NCI-H460 (cell line): ENCODE measurements at regions not wholly inside any gene's neighbourhood (a gene's known extent, or its start where the extent isn't known, plus 50 kb on each side); places are given as distances from the start of the nearest gene placed in this dataset.

ENCODE experiments used
- DNase-seq: peaks from one replicate; pipeline ENCODE4 v3.0.0-alpha.2; 2016; ENCODE audit warnings: low read depth; ENCODE audit errors: extremely low read depth

GRCh38 chr20:7378864-7379605 lies 561.2 kb downstream of the HAO1 start:
- DNase-seq, result no peak

GRCh38 chr20:7379621-7380220 lies 560.5 kb downstream of the HAO1 start:
- no peak for DNase-seq

DNA sequence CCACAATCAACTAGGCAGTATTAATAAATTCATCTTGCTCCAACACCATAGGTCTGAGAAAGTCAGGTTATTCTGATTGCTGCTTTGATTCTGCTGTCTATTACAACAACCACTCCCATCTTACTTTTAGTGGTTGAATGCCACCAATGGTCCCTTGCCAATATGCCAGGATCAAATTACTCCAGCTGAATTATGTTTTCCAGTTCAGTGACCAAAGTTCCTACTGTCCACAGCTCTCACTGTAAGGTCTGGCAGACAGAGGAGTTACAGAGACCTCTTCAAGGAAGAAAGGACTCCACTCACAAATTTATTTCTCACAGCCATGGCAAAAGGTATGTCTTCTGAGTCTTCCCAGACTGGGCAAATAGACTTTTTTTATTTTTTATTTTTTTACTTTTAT lies 557.0 kb downstream of the HAO1 start:
- no peak for DNase-seq

- no peak for DNase-seq
Observed at GRCh38 chr20:7387638-7388193, 552.5 kb downstream of the HAO1 start.

DNA sequence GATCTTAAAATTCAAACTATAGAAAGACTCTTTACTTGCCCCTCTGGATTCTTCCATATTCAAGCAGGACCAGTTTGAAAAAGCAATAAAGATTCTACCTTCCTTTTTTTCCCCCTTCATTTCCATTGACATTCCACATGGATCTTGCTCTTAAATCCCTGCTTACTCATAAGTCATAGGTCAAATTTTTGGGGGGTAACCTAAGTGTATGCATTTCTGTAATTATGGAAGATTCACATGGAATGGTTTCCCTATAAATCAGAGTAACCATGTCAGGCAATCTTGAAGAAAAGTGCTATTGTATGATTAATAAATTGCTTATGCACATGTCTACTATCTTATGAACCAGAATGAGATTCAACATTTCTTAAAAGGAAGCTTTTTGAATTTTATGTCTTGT lies 551.0 kb downstream of the HAO1 start:
- no peak for DNase-seq

DNA sequence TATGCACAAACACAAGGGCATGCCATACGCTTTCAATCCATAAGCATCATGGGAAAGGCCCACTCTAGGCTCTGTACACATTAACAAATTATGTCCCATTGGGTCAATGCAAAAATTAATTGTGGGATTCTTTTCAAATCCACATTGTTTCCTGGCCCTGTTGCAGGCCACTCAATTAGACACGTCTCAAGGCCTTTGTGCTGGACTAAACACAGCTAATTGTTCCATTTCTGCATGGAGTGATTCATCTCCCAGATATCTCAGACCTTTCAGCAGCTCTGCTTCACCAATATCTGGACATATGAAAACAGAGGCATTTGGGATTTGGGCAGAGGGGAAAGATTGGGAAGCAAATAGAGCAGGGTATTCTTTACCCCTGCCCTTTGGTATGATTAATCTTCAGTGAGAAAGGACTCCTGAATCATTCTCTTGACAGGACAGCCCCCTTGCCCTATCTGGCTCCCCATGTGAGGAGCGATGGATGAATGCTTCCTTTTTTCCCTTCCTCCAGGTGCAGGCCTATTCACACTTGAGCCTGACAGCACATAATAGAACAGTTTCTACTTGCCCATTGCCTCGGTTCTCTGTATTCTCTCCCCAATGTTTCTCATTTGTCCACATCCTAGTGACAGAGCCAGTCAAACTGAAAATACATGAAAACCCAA lies 547.6 kb downstream of the HAO1 start:
- DNase-seq, result no peak

- DNase-seq, result no peak
Observed at GRCh38 chr20:7399114-7399513, 541.1 kb downstream of the HAO1 start.

- DNase-seq, result no peak
Observed at GRCh38 chr20:7399575-7399974, 540.7 kb downstream of the HAO1 start.

- DNase-seq, result no peak
Observed at GRCh38 chr20:7406671-7407070, 533.6 kb downstream of the HAO1 start.

- DNase-seq, result no peak
Observed at GRCh38 chr20:7410150-7410549, 530.1 kb downstream of the HAO1 start.

DNA sequence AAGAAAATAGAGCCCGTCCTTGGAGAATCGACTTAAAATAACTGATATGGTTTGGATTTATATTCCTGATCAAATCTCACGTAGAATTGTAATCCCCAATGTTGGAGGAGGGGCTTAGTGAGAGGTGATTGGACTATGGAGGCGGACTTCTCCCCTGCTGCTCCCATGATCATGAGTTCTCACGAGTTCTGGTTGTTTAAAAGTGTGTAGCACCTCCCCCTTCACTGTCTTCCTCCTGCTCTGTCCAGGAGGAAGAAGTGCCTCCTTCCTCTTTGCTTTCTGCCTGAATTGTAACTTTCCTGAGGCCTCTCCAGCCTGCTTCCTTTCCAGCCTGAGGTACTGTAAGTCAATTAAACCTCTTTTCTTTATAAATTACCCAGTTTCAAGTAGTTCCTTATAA lies 529.2 kb downstream of the HAO1 start:
- no peak for DNase-seq

DNA sequence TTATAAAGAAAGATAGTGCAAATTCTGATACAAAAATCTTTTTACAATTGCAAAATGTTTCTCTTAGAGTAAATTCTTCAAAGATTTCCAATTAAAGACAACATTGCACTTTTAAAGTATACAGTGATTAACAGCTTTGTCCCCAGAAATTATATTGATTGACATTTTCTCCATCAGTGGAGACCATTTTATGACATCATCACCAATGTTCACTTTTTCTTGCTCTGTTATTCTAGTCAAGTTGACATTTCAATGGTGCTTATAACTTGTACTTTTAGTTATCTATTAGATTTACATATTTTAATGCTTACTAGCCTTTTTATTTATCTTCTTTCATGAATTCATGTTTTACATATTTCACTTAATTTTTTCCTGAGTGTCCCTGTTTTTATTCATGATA lies 524.8 kb downstream of the HAO1 start:
- no peak for DNase-seq

- DNase-seq, result no peak
Observed at GRCh38 chr20:7416382-7416781, 523.9 kb downstream of the HAO1 start.

- DNase-seq, result no peak
Observed at GRCh38 chr20:7420345-7420744, 519.9 kb downstream of the HAO1 start.

DNA sequence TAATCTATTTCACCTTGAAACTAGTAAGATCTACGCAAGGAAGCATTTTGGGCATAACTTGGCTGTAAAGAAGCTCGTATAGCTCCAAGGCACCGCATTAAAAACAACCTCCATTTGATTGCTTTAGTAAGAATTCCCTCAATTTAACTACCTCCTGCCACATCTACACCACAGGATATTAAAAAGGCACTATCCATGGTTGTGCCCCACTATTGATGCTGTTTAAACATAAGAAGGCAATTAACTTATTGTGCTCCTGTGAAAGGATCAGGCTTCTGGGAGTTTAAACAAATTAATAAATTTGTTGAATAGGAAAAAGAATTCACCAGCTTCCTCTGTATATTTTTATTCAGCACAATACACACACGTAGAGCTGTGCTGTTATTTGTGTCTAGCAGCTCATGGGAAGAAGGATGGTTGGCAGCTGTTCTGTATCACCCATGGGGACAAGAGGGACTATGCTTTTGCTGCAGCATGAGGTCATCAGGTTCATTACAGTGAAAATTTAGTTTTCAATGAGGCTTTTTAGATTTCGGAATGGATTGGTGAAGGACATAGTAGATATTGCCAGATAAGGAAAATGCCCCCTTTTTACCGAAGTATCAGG lies 513.3 kb downstream of the HAO1 start:
- no peak for DNase-seq

DNA sequence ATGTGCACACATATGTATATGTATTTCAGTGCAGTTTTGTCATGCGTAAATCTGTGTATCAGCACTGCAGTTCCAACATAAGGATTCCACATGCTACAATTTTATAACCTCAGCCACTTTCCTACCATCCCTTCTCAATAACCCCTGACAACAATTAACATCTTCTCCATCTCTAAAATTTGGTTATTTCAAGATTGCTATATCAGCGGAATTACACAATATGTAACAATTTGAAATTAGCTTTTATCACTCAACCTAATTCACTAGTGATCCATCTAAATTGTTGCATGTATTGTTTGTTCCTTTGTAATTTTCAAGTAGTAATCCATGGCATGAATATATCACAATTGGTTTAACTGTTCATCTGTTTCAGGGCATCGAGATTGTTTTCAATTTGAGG lies 511.3 kb downstream of the HAO1 start:
- no peak for DNase-seq

- DNase-seq, result no peak
Observed at GRCh38 chr20:7432612-7433011, 507.6 kb downstream of the HAO1 start.

- no peak for DNase-seq
Observed at GRCh38 chr20:7437311-7437710, 502.9 kb downstream of the HAO1 start.

- no peak for DNase-seq
Observed at GRCh38 chr20:7449269-7449668, 491.0 kb downstream of the HAO1 start.

- DNase-seq, result no peak
Observed at GRCh38 chr20:7452890-7453289, 487.4 kb downstream of the HAO1 start.

DNA sequence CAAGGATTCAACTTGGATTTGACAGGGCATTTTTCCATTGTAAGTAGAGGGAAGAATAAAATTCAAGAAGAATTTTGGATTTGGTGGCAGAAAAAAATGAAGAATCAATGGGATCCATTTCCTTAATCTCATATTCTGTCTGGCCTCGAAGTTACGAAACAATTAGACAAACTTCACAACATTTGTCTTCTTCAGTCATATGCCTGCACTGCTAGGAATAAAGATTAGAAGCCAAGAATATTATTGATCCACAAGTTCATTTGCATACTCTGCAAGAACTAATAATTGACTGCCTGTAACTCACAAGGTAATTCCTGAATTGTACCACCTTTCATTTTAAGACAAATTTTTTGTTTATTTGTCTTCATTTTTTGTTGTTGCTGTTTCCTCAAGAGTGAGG lies 486.2 kb downstream of the HAO1 start:
- no peak for DNase-seq
